ENCODE measurements at regions not wholly inside any gene's neighbourhood (a gene's known extent, or its start where the extent isn't known, plus 50 kb on each side); places are given as distances from the start of the nearest gene placed in this dataset.

DNA sequence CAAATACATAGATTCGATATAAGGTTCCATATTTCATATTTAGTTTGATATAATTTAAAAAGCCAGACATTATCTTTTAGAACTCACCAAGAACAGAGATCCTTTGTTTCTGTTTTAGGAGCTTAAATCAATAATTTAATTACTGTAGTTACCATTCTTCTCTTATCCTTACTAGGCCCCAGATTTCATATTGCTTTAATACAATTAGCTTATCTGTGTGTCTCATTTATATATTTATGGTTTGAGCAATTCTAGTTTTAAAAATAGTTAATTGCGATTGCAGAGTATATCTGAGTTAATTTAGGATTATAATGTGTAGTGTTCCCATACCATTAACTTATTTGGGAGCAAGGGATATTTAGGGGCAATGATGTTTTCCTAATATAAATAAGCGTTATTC lies 558.8 kb upstream of the ZNF804A start:
- TF ChIP-seq, protein P1, sequence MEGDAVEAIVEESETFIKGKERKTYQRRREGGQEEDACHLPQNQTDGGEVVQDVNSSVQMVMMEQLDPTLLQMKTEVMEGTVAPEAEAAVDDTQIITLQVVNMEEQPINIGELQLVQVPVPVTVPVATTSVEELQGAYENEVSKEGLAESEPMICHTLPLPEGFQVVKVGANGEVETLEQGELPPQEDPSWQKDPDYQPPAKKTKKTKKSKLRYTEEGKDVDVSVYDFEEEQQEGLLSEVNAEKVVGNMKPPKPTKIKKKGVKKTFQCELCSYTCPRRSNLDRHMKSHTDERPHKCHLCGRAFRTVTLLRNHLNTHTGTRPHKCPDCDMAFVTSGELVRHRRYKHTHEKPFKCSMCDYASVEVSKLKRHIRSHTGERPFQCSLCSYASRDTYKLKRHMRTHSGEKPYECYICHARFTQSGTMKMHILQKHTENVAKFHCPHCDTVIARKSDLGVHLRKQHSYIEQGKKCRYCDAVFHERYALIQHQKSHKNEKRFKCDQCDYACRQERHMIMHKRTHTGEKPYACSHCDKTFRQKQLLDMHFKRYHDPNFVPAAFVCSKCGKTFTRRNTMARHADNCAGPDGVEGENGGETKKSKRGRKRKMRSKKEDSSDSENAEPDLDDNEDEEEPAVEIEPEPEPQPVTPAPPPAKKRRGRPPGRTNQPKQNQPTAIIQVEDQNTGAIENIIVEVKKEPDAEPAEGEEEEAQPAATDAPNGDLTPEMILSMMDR (IDR thresholded peaks at IDR 0.05): no peak
- no peak for TF ChIP-seq POLR2A (IDR thresholded peaks at IDR 0.05)

Measured in vagina (tissue), 2 donors.